ENCODE measurements at regions not wholly inside any gene's neighbourhood (a gene's known extent, or its start where the extent isn't known, plus 50 kb on each side); places are given as distances from the start of the nearest gene placed in this dataset.
"Not testable (repeated sequence)": the region's sequence is repeated elsewhere in the genome, so short reads cannot be mapped to it uniquely, and the experiment has no call there.

- no peaks in the 10 kb centered on the region for H3K9me3 ChIP-seq (ENCODE audit: control insufficient read depth, low read depth, low read length)
- no peak overlapping the region for H3K4me3 ChIP-seq (ENCODE audit: low read length)
- H3K27me3 ChIP-seq (ENCODE audit: control insufficient read depth, insufficient read depth, low read length), result no peaks in the 10 kb centered on the region
- H3K9ac ChIP-seq (ENCODE audit: low read length), result no peak overlapping the region
- no peaks in the 10 kb centered on the region for H3K36me3 ChIP-seq (ENCODE audit: control insufficient read depth, low read depth, low read length)
- no peak overlapping the region for H3K27ac ChIP-seq (ENCODE audit: low read length)
- H3K4me1 ChIP-seq (ENCODE audit: control insufficient read depth, low read depth, low read length), result no peaks in the 10 kb centered on the region
Observed at GRCh38 chr7:66505009-66505408, 123.7 kb upstream of the KCTD7 start.

- Histone ChIP-seq H3K27ac (ENCODE audit: low read length) (no peak overlapping the region), H3K36me3 (ENCODE audit: control insufficient read depth, low read depth, low read length) (no peaks in the 10 kb centered on the region), H3K9ac (ENCODE audit: low read length) (no peak overlapping the region), H3K4me1 (ENCODE audit: control insufficient read depth, low read depth, low read length) (no peaks in the 10 kb centered on the region), H3K4me3 (ENCODE audit: low read length) (no peak overlapping the region), H3K27me3 (ENCODE audit: control insufficient read depth, insufficient read depth, low read length) (no peaks in the 10 kb centered on the region), H3K9me3 (ENCODE audit: control insufficient read depth, low read depth, low read length) (no peaks in the 10 kb centered on the region)
Observed at GRCh38 chr7:66505531-66506451, 122.9 kb upstream of the KCTD7 start.

DNA sequence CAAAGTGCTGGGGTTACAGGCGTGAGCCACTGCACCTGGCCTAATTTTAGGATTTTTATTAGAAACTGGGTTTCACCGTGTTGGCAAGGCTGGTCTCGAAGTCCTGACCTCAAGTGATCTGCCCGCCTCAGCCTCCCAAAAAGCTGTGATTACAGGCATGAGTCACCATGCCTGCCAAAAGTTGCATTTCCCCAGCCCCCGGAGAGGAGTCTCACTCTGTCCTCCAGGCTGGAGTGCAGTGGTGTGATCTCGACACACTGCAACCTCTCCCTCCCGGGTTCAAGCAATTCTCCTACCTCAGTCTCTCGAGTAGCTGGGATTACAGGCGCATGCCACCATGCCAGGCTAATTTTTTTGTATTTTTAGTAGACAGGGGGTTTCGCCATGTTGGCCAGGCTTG lies 122.0 kb upstream of the KCTD7 start:
- not testable (repeated sequence) for H3K4me1 ChIP-seq (ENCODE audit: control insufficient read depth, low read depth, low read length); H3K27me3 ChIP-seq (ENCODE audit: control insufficient read depth, insufficient read depth, low read length); H3K4me3 ChIP-seq (ENCODE audit: low read length); H3K27ac ChIP-seq (ENCODE audit: low read length); H3K36me3 ChIP-seq (ENCODE audit: control insufficient read depth, low read depth, low read length); H3K9me3 ChIP-seq (ENCODE audit: control insufficient read depth, low read depth, low read length); H3K9ac ChIP-seq (ENCODE audit: low read length)

DNA sequence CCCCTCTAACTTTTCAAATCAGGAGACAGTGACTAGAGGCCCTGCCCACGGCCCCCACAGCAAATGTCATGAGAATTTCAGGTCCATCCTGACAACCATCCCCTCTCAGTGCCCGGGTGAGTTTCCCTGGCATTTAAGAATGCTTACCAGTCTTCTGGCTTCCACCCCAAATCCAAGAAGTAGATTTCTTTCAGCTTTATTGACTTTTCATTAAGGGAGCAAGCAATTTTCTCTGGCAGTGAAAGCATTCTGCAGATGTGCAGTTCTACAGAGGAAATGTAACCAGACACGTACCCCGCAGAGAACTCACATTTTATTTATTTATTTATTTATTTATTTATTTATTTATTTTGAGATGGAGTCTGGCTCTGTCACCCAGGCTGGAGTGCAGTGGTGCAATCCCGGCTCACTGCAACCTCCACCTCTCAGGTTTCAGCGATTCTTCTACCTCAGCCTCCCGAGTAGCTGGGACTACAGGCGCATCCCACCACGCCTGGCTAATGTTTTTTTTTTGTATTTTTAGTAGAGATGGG lies 120.9 kb upstream of the KCTD7 start:
- Histone ChIP-seq H3K27me3 (ENCODE audit: control insufficient read depth, insufficient read depth, low read length) (no peaks in the 10 kb centered on the region), H3K36me3 (ENCODE audit: control insufficient read depth, low read depth, low read length) (no peaks in the 10 kb centered on the region), H3K4me1 (ENCODE audit: control insufficient read depth, low read depth, low read length) (no peaks in the 10 kb centered on the region), H3K9me3 (ENCODE audit: control insufficient read depth, low read depth, low read length) (no peaks in the 10 kb centered on the region), H3K27ac (ENCODE audit: low read length) (no peak overlapping the region), H3K9ac (ENCODE audit: low read length) (no peak overlapping the region), H3K4me3 (ENCODE audit: low read length) (no peak overlapping the region)

DNA sequence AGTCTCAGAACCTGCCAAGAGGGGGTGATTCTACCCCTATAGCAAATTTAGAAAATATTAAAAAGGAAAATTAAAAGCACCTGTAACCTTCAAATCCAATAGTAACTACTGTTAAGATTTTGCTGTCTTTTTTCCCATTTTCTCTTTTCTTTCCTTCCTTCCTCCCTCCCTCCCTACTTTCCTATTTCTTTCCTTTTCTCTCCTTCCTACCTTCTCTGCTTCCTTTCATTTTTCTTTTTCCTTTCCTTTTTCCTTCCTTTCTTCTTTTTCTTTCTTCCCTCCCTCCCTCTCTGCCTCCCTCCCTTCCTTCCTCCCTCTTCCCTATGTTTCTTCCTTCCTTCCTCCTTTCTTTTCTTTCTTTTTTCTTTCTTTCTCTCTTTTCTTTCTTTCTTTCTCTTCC lies 120.2 kb upstream of the KCTD7 start:
- Histone ChIP-seq H3K4me1 (ENCODE audit: control insufficient read depth, low read depth, low read length) (no peaks in the 10 kb centered on the region), H3K27me3 (ENCODE audit: control insufficient read depth, insufficient read depth, low read length) (no peaks in the 10 kb centered on the region), H3K9me3 (ENCODE audit: control insufficient read depth, low read depth, low read length) (no peaks in the 10 kb centered on the region), H3K9ac (ENCODE audit: low read length) (no peak overlapping the region), H3K4me3 (ENCODE audit: low read length) (no peak overlapping the region), H3K27ac (ENCODE audit: low read length) (no peak overlapping the region), H3K36me3 (ENCODE audit: control insufficient read depth, low read depth, low read length) (no peaks in the 10 kb centered on the region)

GRCh38 chr7:66514050-66514449 lies 114.6 kb upstream of the KCTD7 start:
- Histone ChIP-seq H3K27ac (ENCODE audit: low read length) (no peak overlapping the region), H3K27me3 (ENCODE audit: control insufficient read depth, insufficient read depth, low read length) (no peaks in the 10 kb centered on the region), H3K9ac (ENCODE audit: low read length) (no peak overlapping the region), H3K36me3 (ENCODE audit: control insufficient read depth, low read depth, low read length) (no peaks in the 10 kb centered on the region), H3K4me1 (ENCODE audit: control insufficient read depth, low read depth, low read length) (no peaks in the 10 kb centered on the region), H3K4me3 (ENCODE audit: low read length) (no peak overlapping the region), H3K9me3 (ENCODE audit: control insufficient read depth, low read depth, low read length) (no peaks in the 10 kb centered on the region)

DNA sequence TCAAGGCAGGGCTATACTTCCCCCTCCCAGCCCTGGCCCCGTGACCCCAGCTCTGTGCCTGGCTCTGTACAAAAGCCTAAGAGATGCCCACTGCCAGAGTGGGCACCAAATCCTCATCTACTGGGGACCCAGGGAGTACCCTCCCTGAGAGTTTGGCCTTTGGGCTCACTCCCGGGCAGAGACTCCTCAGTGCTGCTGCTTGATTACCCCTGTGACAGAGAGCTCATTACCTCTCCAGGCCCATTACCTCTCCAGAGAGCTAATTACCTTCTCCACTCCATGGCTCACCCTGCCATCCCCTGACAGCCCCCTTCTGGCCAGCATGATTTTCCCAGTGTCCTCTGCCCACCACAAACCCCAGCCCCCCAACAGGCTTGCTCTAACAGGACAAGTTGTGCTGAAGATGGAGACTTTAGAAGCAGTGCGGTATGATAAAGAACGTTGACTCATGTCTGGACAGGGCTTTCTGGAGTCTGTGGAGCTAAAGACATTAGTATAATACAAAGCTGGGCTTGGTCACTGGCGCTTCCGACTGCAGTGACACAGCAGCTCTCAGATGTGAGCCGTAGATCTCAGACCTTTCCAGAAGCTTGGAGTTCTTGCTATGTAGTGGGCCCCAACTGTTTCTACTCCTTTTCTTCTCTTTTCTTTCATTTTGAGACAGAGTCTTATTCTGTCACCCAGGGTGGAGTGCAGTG lies 111.3 kb upstream of the KCTD7 start:
- Histone ChIP-seq H3K27me3 (ENCODE audit: control insufficient read depth, insufficient read depth, low read length) (peaks cover 5% of the 10 kb centered on the region), H3K9me3 (ENCODE audit: control insufficient read depth, low read depth, low read length) (no peaks in the 10 kb centered on the region), H3K9ac (ENCODE audit: low read length) (no peak overlapping the region), H3K36me3 (ENCODE audit: control insufficient read depth, low read depth, low read length) (no peaks in the 10 kb centered on the region), H3K4me3 (ENCODE audit: low read length) (no peak overlapping the region), H3K4me1 (ENCODE audit: control insufficient read depth, low read depth, low read length) (no peaks in the 10 kb centered on the region), H3K27ac (ENCODE audit: low read length) (no peak overlapping the region)

DNA sequence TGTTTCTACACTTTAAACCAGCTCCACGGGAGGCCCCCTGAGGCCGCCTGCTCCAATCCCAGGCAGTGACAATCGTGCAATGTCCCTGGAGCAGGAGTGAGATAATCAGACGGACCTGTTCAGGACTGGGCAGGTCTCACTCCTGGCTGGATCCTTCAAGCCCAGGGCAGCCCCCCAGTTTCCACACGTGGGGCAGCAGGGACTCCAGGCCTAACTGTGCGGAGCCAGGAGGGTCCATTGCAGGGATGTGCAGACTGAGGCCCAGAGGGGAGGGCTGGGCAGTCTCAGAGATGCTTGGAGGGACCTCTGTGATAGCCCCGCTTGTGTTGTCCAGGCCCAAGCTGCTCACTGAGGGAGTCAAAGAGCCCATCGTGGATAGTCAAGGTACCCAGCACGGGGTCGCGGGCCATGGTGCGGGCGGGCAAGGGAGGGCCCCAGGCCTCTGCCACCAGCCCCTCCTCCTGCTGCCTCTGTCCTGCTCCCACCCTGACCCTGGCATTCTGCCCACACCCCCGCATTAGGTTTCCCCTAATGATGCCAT lies 110.5 kb upstream of the KCTD7 start:
- no peak overlapping the region for H3K27ac ChIP-seq (ENCODE audit: low read length)
- no peak overlapping the region for H3K4me3 ChIP-seq (ENCODE audit: low read length)
- H3K9ac ChIP-seq (ENCODE audit: low read length), result no peak overlapping the region
- no peaks in the 10 kb centered on the region for H3K36me3 ChIP-seq (ENCODE audit: control insufficient read depth, low read depth, low read length)
- H3K4me1 ChIP-seq (ENCODE audit: control insufficient read depth, low read depth, low read length), result no peaks in the 10 kb centered on the region
- H3K9me3 ChIP-seq (ENCODE audit: control insufficient read depth, low read depth, low read length), result no peaks in the 10 kb centered on the region
- H3K27me3 ChIP-seq (ENCODE audit: control insufficient read depth, insufficient read depth, low read length), result peaks cover 5% of the 10 kb centered on the region

- no peaks in the 10 kb centered on the region for H3K4me1 ChIP-seq (ENCODE audit: control insufficient read depth, low read depth, low read length)
Observed at GRCh38 chr7:66521675-66522074, 107.0 kb upstream of the KCTD7 start.

DNA sequence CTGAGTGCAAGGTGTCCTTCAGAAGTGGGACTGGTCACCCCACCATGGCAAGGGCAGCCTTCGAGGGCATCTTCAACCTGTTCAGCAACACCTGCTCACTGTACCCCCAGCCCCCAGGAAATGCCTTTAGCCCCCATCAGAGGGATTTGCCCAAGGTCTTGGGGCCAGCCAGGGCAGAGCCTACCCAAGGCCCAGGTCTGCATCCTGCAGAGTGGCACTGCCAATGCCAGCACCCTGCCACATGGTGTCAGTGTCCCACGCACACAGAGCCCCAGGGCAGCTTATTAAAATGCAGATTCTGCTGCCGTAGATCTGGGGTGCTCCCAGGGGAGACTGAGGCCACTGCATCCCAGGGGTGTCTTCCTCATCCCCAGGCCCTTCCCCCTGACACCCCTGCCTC lies 106.2 kb upstream of the KCTD7 start:
- Histone ChIP-seq H3K4me3 (ENCODE audit: low read length) (no peak overlapping the region), H3K9me3 (ENCODE audit: control insufficient read depth, low read depth, low read length) (no peaks in the 10 kb centered on the region), H3K36me3 (ENCODE audit: control insufficient read depth, low read depth, low read length) (no peaks in the 10 kb centered on the region), H3K9ac (ENCODE audit: low read length) (no peak overlapping the region), H3K27ac (ENCODE audit: low read length) (no peak overlapping the region), H3K4me1 (ENCODE audit: control insufficient read depth, low read depth, low read length) (no peaks in the 10 kb centered on the region), H3K27me3 (ENCODE audit: control insufficient read depth, insufficient read depth, low read length) (peaks cover 5% of the 10 kb centered on the region)

More at GRCh38 chr7:66521675-66522074, 107.0 kb upstream of the KCTD7 start:
- Histone ChIP-seq H3K27ac (ENCODE audit: low read length) (no peak overlapping the region), H3K27me3 (ENCODE audit: control insufficient read depth, insufficient read depth, low read length) (peaks cover 5% of the 10 kb centered on the region), H3K36me3 (ENCODE audit: control insufficient read depth, low read depth, low read length) (no peaks in the 10 kb centered on the region), H3K9ac (ENCODE audit: low read length) (no peak overlapping the region), H3K9me3 (ENCODE audit: control insufficient read depth, low read depth, low read length) (no peaks in the 10 kb centered on the region), H3K4me3 (ENCODE audit: low read length) (no peak overlapping the region)

DNA sequence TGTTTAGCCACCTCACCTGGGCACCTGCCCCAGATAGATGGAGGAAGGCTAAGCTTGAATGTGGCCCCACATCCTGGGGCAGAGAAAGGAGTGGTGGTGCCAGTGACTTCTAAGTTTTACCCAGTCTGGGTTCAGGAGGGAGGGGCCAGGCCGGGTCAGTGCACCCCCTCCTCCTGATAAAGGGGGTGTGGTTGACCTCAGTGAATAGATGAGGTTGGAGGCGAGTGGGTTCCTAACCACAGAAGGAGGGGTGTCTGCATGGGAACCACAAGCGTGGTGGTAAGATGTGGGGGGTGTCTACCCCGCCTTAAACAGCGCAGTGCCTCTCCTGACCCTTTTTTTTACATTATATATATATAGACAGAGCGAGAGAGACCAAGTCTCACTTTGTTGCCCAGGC lies 105.3 kb upstream of the KCTD7 start:
- H3K36me3 ChIP-seq (ENCODE audit: control insufficient read depth, low read depth, low read length), result no peaks in the 10 kb centered on the region
- no peak overlapping the region for H3K27ac ChIP-seq (ENCODE audit: low read length)
- no peaks in the 10 kb centered on the region for H3K4me1 ChIP-seq (ENCODE audit: control insufficient read depth, low read depth, low read length)
- H3K9me3 ChIP-seq (ENCODE audit: control insufficient read depth, low read depth, low read length), result no peaks in the 10 kb centered on the region
- H3K4me3 ChIP-seq (ENCODE audit: low read length), result no peak overlapping the region
- H3K27me3 ChIP-seq (ENCODE audit: control insufficient read depth, insufficient read depth, low read length), result peaks cover 5% of the 10 kb centered on the region
- no peak overlapping the region for H3K9ac ChIP-seq (ENCODE audit: low read length)

Data from iPS-18a (cell line).